ENCODE measurements at regions not wholly inside any gene's neighbourhood (a gene's known extent, or its start where the extent isn't known, plus 50 kb on each side); places are given as distances from the start of the nearest gene placed in this dataset.

GRCh38 chr3:55329849-55330248 is 157.3 kb downstream of the WNT5A start:
- H3F3A ChIP-seq (ENCODE audit: low read depth): no peaks in the 10 kb centered on the region
- H3K79me2 ChIP-seq (ENCODE audit: insufficient read depth, low read length): no peaks in the 10 kb centered on the region
- no peak overlapping the region for H3K4me3 ChIP-seq (ENCODE audit: low read length, poor library complexity, severe bottlenecking)
- H3K4me1 ChIP-seq (ENCODE audit: insufficient read depth, low read length, poor library complexity, severe bottlenecking): no peaks in the 10 kb centered on the region
- H3K36me3 ChIP-seq (ENCODE audit: insufficient read depth, low read length): no peaks in the 10 kb centered on the region
- no peak for TF ChIP-seq EZH2phosphoT487 (IDR thresholded peaks at IDR 0.05; ENCODE audit: borderline replicate concordance)
- TF ChIP-seq CTCF (conservative IDR thresholded peaks at IDR 0.05; ENCODE audit: low read length): no peak
- H3K4me2 ChIP-seq (ENCODE audit: low read depth, low read length, poor library complexity, severe bottlenecking): no peak overlapping the region
- no peak overlapping the region for H2AFZ ChIP-seq (ENCODE audit: low read length)
- no peaks in the 10 kb centered on the region for H3K27me3 ChIP-seq (ENCODE audit: insufficient read depth, low read length, poor library complexity, severe bottlenecking)
- no peaks in the 10 kb centered on the region for H4K20me1 ChIP-seq (ENCODE audit: insufficient read depth, low read length, poor library complexity, severe bottlenecking)
- H3K9ac ChIP-seq (ENCODE audit: low read depth, low read length, poor library complexity, severe bottlenecking): no peak overlapping the region
- H3K9me2 ChIP-seq (replicated peaks; ENCODE audit: low read depth, low read length): no peaks in the 10 kb centered on the region
- H3K9me3 ChIP-seq (ENCODE audit: insufficient read depth, low read depth, low read length): no peaks in the 10 kb centered on the region

GRCh38 chr3:55327131-55327920 is 159.8 kb downstream of the WNT5A start:
- Histone ChIP-seq H2AFZ (ENCODE audit: low read length) (no peak overlapping the region), H3K4me1 (ENCODE audit: insufficient read depth, low read length, poor library complexity, severe bottlenecking) (no peaks in the 10 kb centered on the region), H3K27me3 (ENCODE audit: insufficient read depth, low read length, poor library complexity, severe bottlenecking) (no peaks in the 10 kb centered on the region), H3K9me2 (replicated peaks; ENCODE audit: low read depth, low read length) (no peaks in the 10 kb centered on the region), H3K9ac (ENCODE audit: low read depth, low read length, poor library complexity, severe bottlenecking) (no peak overlapping the region), H3F3A (ENCODE audit: low read depth) (no peaks in the 10 kb centered on the region), H3K36me3 (ENCODE audit: insufficient read depth, low read length) (no peaks in the 10 kb centered on the region), H3K4me3 (ENCODE audit: low read length, poor library complexity, severe bottlenecking) (no peak overlapping the region), H4K20me1 (ENCODE audit: insufficient read depth, low read length, poor library complexity, severe bottlenecking) (no peaks in the 10 kb centered on the region), H3K9me3 (ENCODE audit: insufficient read depth, low read depth, low read length) (no peaks in the 10 kb centered on the region), H3K79me2 (ENCODE audit: insufficient read depth, low read length) (no peaks in the 10 kb centered on the region), H3K4me2 (ENCODE audit: low read depth, low read length, poor library complexity, severe bottlenecking) (no peak overlapping the region)
- no peak for TF ChIP-seq EZH2phosphoT487 (IDR thresholded peaks at IDR 0.05; ENCODE audit: borderline replicate concordance)
- no peak for TF ChIP-seq CTCF (conservative IDR thresholded peaks at IDR 0.05; ENCODE audit: low read length)

GRCh38 chr3:55322638-55323037 is 164.5 kb downstream of the WNT5A start:
- Histone ChIP-seq H3K79me2 (ENCODE audit: insufficient read depth, low read length) (no peaks in the 10 kb centered on the region), H2AFZ (ENCODE audit: low read length) (no peak overlapping the region), H3K36me3 (ENCODE audit: insufficient read depth, low read length) (no peaks in the 10 kb centered on the region), H3K9me3 (ENCODE audit: insufficient read depth, low read depth, low read length) (no peaks in the 10 kb centered on the region), H3K4me1 (ENCODE audit: insufficient read depth, low read length, poor library complexity, severe bottlenecking) (no peaks in the 10 kb centered on the region), H3K9ac (ENCODE audit: low read depth, low read length, poor library complexity, severe bottlenecking) (no peak overlapping the region), H3K4me3 (ENCODE audit: low read length, poor library complexity, severe bottlenecking) (no peak overlapping the region), H3K9me2 (replicated peaks; ENCODE audit: low read depth, low read length) (no peaks in the 10 kb centered on the region), H3K4me2 (ENCODE audit: low read depth, low read length, poor library complexity, severe bottlenecking) (no peak overlapping the region), H4K20me1 (ENCODE audit: insufficient read depth, low read length, poor library complexity, severe bottlenecking) (no peaks in the 10 kb centered on the region), H3K27me3 (ENCODE audit: insufficient read depth, low read length, poor library complexity, severe bottlenecking) (no peaks in the 10 kb centered on the region), H3F3A (ENCODE audit: low read depth) (no peaks in the 10 kb centered on the region)
- TF ChIP-seq EZH2phosphoT487 (IDR thresholded peaks at IDR 0.05; ENCODE audit: borderline replicate concordance) (no peak), CTCF (conservative IDR thresholded peaks at IDR 0.05; ENCODE audit: low read length) (no peak)

Data from Loucy (cell line).